ENCODE measurements at regions not wholly inside any gene's neighbourhood (a gene's known extent, or its start where the extent isn't known, plus 50 kb on each side); places are given as distances from the start of the nearest gene placed in this dataset.
"Not testable (repeated sequence)": the region's sequence is repeated elsewhere in the genome, so short reads cannot be mapped to it uniquely, and the experiment has no call there.

GRCh38 chr1:98133131-98133530 is 212.3 kb upstream of the DPYD start:
- intact Hi-C loops (cut with micrococcal nuclease), result no loop called here

GRCh38 chr1:98130408-98130807 is 209.6 kb upstream of the DPYD start:
- intact Hi-C loops (cut with micrococcal nuclease), result no loop called here

GRCh38 chr1:98129491-98129890 is 208.7 kb upstream of the DPYD start:
- intact Hi-C loops (cut with micrococcal nuclease), result no loop called here

- intact Hi-C loops (cut with micrococcal nuclease), result no loop called here
Measured at GRCh38 chr1:98126740-98127139, 205.9 kb upstream of the DPYD start.

GRCh38 chr1:98121646-98122045 is 200.8 kb upstream of the DPYD start:
- intact Hi-C loops (cut with micrococcal nuclease), result no loop called here

GRCh38 chr1:98119796-98120195 is 199.0 kb upstream of the DPYD start:
- intact Hi-C loops (cut with micrococcal nuclease), result no loop called here

GRCh38 chr1:98113811-98114210 is 193.0 kb upstream of the DPYD start:
- intact Hi-C loops (cut with micrococcal nuclease), result no loop called here

- intact Hi-C loops (cut with micrococcal nuclease), result no loop called here
Measured at GRCh38 chr1:98112626-98113025, 191.8 kb upstream of the DPYD start.

GRCh38 chr1:98110674-98111073 is 189.8 kb upstream of the DPYD start:
- intact Hi-C loops (cut with micrococcal nuclease), result no loop called here

- intact Hi-C loops (cut with micrococcal nuclease), result not testable (repeated sequence)
Measured at GRCh38 chr1:98108378-98108777, 187.5 kb upstream of the DPYD start.

GRCh38 chr1:98107256-98107655 is 186.4 kb upstream of the DPYD start:
- intact Hi-C loops (cut with micrococcal nuclease), result no loop called here

GRCh38 chr1:98104289-98104688 is 183.5 kb upstream of the DPYD start:
- intact Hi-C loops (cut with micrococcal nuclease), result no loop called here

GRCh38 chr1:98103617-98104285 is 182.9 kb upstream of the DPYD start:
- intact Hi-C loops (cut with micrococcal nuclease), result no loop called here

GRCh38 chr1:98102345-98103030 is 181.7 kb upstream of the DPYD start:
- intact Hi-C loops (cut with micrococcal nuclease), result no loop called here

- intact Hi-C loops (cut with micrococcal nuclease), result no loop called here
Measured at GRCh38 chr1:98101364-98101763, 180.5 kb upstream of the DPYD start.

- intact Hi-C loops (cut with micrococcal nuclease), result no loop called here
Measured at GRCh38 chr1:98099501-98099900, 178.7 kb upstream of the DPYD start.

- intact Hi-C loops (cut with micrococcal nuclease), result no loop called here
Measured at GRCh38 chr1:98098473-98098872, 177.6 kb upstream of the DPYD start.

- intact Hi-C loops (cut with micrococcal nuclease), result no loop called here
Measured at GRCh38 chr1:98090351-98090750, 169.5 kb upstream of the DPYD start.

- intact Hi-C loops (cut with micrococcal nuclease), result no loop called here
Measured at GRCh38 chr1:98088381-98088780, 167.5 kb upstream of the DPYD start.

GRCh38 chr1:98086796-98087441 is 166.1 kb upstream of the DPYD start:
- intact Hi-C loops (cut with micrococcal nuclease), result no loop called here

- intact Hi-C loops (cut with micrococcal nuclease), result no loop called here
Measured at GRCh38 chr1:98086156-98086555, 165.3 kb upstream of the DPYD start.

- intact Hi-C loops (cut with micrococcal nuclease), result no loop called here
Measured at GRCh38 chr1:98084188-98084587, 163.4 kb upstream of the DPYD start.

GRCh38 chr1:98081944-98082343 is 161.1 kb upstream of the DPYD start:
- intact Hi-C loops (cut with micrococcal nuclease), result no loop called here

Data from T-helper 1 cell treated with Interleukin-12 subunit alpha and Interleukin-12 subunit beta and Interleukin-4 antibody, amounts not matched to agents 30 ng/mL and 1 ng/mL, for 36 hours (primary cell).